T-cell (primary cell): ENCODE measurements at regions not wholly inside any gene's neighbourhood (a gene's known extent, or its start where the extent isn't known, plus 50 kb on each side); places are given as distances from the start of the nearest gene placed in this dataset.

Source experiments
- ATAC-seq, 4 experiments: fragments of 200-7000 bp in 3 of 4; fragments of 150-1000 bp in 1 of 4; cut with Tn5 transposase; replicated peaks in 1 of 4; 1 replicate in 3 of 4; 2 replicates in 1 of 4; pipeline ENCODE4 v1.10.0; 2021; ENCODE audit warnings: moderate library complexity in 3 of 4, mild to moderate bottlenecking in 2 of 4, moderate number of reproducible peaks in 1 of 4
- CTCF ChIA-PET, 2 donors: fragments of 300-600 bp; sonication (Branson Sonifier 250); formaldehyde crosslinking; loops; one replicate each; lab custom pipeline; 2022; ENCODE audit warnings: antibody characterized with exemption in 2 of 2; lab: Charles Lee
- POLR2A ChIA-PET, 2 donors: fragments of 300-600 bp; sonication (Branson Sonifier 250); formaldehyde crosslinking; loops; one replicate each; lab custom pipeline; 2022; ENCODE audit warnings: antibody characterized with exemption in 2 of 2; lab: Charles Lee
- DNase-seq, 35 experiments: peaks; one replicate each; pipeline versions ENCODE4 v3.0.0 to v3.0.0-alpha.2; 2013 to 2023
- H3K27ac ChIP-seq: one replicate; pipeline ENCODE4 v1.5.1; 2013; ENCODE audit warnings: low read length
- H3K27me3 ChIP-seq, 2 experiments: replicated peaks in 1 of 2; 1 replicate in 1 of 2; 2 replicates in 1 of 2; pipeline versions ENCODE4 v1.6.1 to v1.7.0; 2013; ENCODE audit warnings: low read length in 1 of 2, mixed read lengths in 1 of 2; ENCODE audit not compliant: control insufficient read depth in 2 of 2, insufficient read depth in 2 of 2; ENCODE audit errors: extremely low read depth in 1 of 2
- H3K36me3 ChIP-seq, 2 donors: 1 replicate in 1 of 2; 2 replicates in 1 of 2; pipeline versions ENCODE4 v1.6.1 to v1.7.0; 2013; ENCODE audit warnings: low read length in 1 of 2; ENCODE audit not compliant: control insufficient read depth in 2 of 2, insufficient read depth in 1 of 2; ENCODE audit errors: extremely low read depth in 1 of 2
- H3K4me1 ChIP-seq, 2 experiments: 1 replicate in 1 of 2; 2 replicates in 1 of 2; pipeline versions ENCODE4 v1.6.1 to v1.7.0; 2013; ENCODE audit warnings: low read length in 2 of 2, mixed read lengths in 1 of 2; ENCODE audit not compliant: insufficient read depth in 2 of 2, control insufficient read depth in 1 of 2; ENCODE audit errors: extremely low read depth in 1 of 2
- H3K4me3 ChIP-seq, 2 donors: 1 replicate in 1 of 2; 2 replicates in 1 of 2; pipeline versions ENCODE4 v1.5.1 to v1.7.0; 2013; ENCODE audit warnings: mild to moderate bottlenecking in 2 of 2, low read length in 1 of 2, moderate library complexity in 1 of 2; ENCODE audit not compliant: control insufficient read depth in 1 of 2; ENCODE audit errors: extremely low read depth in 1 of 2
- H3K9me3 ChIP-seq: 2 replicates; pipeline ENCODE4 v1.7.0; 2013
- H3K27ac Mint-ChIP-seq, 2 donors: one replicate each; pipeline ENCODE4 v1.8.0; 2020 to 2021; ENCODE audit warnings: mild to moderate bottlenecking in 2 of 2, mixed read lengths in 2 of 2
- H3K27me3 Mint-ChIP-seq, 2 donors: one replicate each; pipeline ENCODE4 v1.8.0; 2021 to 2022; ENCODE audit warnings: mixed read lengths in 2 of 2
- H3K36me3 Mint-ChIP-seq: one replicate; pipeline ENCODE4 v1.8.0; 2021; ENCODE audit warnings: mixed read lengths
- H3K4me1 Mint-ChIP-seq, 3 donors: one replicate each; pipeline ENCODE4 v1.8.0; 2020 to 2022; ENCODE audit warnings: mixed read lengths in 3 of 3, mild to moderate bottlenecking in 1 of 3
- H3K4me3 Mint-ChIP-seq, 3 donors: one replicate each; pipeline ENCODE4 v1.8.0; 2020 to 2022; ENCODE audit warnings: mild to moderate bottlenecking in 3 of 3, mixed read lengths in 3 of 3, moderate library complexity in 3 of 3
- H3K9me3 Mint-ChIP-seq, 3 donors: one replicate each; pipeline ENCODE4 v1.8.0; 2020 to 2022; ENCODE audit warnings: mixed read lengths in 3 of 3
- WGBS: methylation state at CpG from one replicate; pipeline ENCODE4 v1.1.5; 2013; ENCODE audit warnings: missing lambda C conversion rate; ENCODE audit not compliant: insufficient coverage; 5-methylcytosine and 5-hydroxymethylcytosine counted together

DNA sequence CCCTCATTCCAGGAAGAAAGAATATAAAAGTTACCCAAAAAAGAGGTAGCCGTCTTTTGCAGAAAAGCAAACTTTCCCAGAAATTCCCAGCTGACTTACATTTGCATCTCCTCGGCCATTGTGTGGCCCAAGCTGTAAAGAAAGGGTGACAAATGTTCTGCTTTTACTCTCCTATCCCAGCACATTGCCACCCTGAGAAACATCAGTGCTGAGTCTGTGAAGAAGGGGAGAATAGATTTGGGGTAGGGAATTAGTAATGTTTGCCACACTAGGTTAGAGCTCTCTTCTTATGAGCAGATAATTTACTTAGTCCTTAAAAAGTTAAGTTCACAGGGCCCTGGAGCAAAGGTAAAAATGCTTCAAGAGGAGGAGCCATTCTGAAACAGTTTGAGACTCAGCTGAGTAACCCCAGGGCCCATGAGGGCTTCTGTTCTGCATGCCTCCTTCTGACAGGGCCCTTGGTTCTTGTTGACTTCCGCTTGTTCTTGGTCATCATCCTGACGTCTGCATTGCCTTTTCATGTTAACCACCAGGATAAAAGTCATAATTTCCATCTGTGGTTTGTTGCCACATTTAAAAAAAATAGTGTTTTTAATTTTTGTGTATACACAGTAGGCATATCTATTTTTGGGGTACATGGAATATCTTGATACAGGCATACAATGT lies 550.7 kb downstream of the RNF144A start:
- no CpG with 5 or more reads among the region's 4 CpGs for WGBS
- no peaks in the 10 kb centered on the region for H3K9me3 ChIP-seq
- CTCF ChIA-PET: interaction anchor here (0.6 to 1.0 kb wide), 3 partner anchors 10 to 204 kb away, joined by 3 to 4 read pairs (median 4); no protein-coding TSS in a partner anchor
- Mint-ChIP-seq H3K9me3 (no peaks in the 10 kb centered on the region), H3K4me1 (peaks cover 29 to 37% (median 35%) of the 10 kb centered on the region in 3 donors), H3K27ac (peak overlapping the region; percentile 68 to 74), H3K27me3 (no peaks in the 10 kb centered on the region), H3K36me3 (no peaks in the 10 kb centered on the region), H3K4me3 (peak overlapping the region in 1 of 3 donors; percentile 8)
- H3K4me3 ChIP-seq: no peak overlapping the region
- peaks cover 6 to 20% of the 10 kb centered on the region in 2 experiments for H3K4me1 ChIP-seq
- peak; percentile 70 to 98 (median 80) for ATAC-seq
- H3K27ac ChIP-seq: peak overlapping the region; percentile 38
- DNase-seq: peak in 32 of 35 experiments; percentile 14 to 76 (median 35)
- POLR2A ChIA-PET: no interaction called here
- H3K27me3 ChIP-seq: no peaks in the 10 kb centered on the region
- H3K36me3 ChIP-seq: no peaks in the 10 kb centered on the region

DNA sequence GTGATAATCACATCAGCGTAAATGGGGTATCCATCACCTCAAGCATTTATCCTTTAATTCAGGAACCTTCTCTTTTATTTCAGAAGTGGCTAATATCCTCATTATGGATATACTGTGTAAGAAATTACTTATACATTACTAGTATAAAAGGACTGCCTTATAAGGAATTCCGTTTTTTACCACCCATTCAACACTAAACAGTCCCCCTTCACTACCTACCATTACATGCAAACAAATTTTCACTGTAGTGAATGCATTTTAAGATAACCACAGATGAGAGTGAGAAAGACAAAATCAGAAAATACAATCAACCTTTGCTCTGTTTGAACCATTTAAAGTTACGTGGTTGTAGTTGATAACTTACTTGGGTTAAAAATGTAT lies 551.2 kb downstream of the RNF144A start:
- H3K27me3 ChIP-seq: no peaks in the 10 kb centered on the region
- no CpG with 5 or more reads among the region's 3 CpGs for WGBS
- H3K4me3 ChIP-seq: no peak overlapping the region
- H3K36me3 ChIP-seq: no peaks in the 10 kb centered on the region
- Mint-ChIP-seq H3K36me3 (no peaks in the 10 kb centered on the region), H3K27me3 (no peaks in the 10 kb centered on the region), H3K27ac (peak overlapping the region; percentile 26 to 74), H3K4me1 (peaks cover 32 to 40% (median 39%) of the 10 kb centered on the region in 3 donors), H3K4me3 (peak overlapping the region in 1 of 3 donors; percentile 8), H3K9me3 (no peaks in the 10 kb centered on the region)
- CTCF ChIA-PET: interaction anchor here in 1 of 2 donors (0.9 kb wide), 1 partner anchor 203 kb away, joined by 3 read pairs; no protein-coding TSS in a partner anchor
- no peak overlapping the region for H3K27ac ChIP-seq
- ATAC-seq (no peak), DNase-seq (no peak)
- no peaks in the 10 kb centered on the region for H3K9me3 ChIP-seq
- H3K4me1 ChIP-seq: peaks cover 6 to 20% of the 10 kb centered on the region in 2 experiments
- POLR2A ChIA-PET: no interaction called here

DNA sequence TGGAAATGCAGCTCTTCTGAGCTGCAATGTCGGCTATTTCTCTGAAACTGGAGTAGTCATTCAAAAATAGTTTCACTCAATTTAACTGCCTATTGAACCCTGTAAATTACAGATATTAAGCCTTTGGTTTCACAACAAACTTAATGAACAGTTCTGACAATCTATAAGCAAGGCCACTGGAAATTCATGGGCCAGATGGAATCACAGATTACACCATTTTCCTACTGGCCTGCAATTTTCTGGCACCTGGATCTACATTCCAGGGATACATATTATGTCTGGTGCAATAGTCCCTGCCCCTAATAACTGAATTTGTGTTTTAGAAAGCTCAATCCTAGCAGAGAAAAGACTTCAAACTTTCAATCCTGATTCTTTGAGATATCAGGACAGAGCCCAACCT lies 551.7 kb downstream of the RNF144A start:
- ChIA-PET POLR2A (interaction anchor here in 1 of 2 donors (0.6 kb wide), 1 partner anchor 277 kb away, joined by 4 read pairs; no protein-coding TSS in a partner anchor), CTCF (interaction anchor here in 1 of 2 donors (0.6 to 0.9 kb wide), 3 partner anchors 14 to 203 kb away, joined by 3 read pairs; no protein-coding TSS in a partner anchor)
- H3K9me3 ChIP-seq: no peaks in the 10 kb centered on the region
- H3K27me3 ChIP-seq: no peaks in the 10 kb centered on the region
- H3K27ac ChIP-seq: no peak overlapping the region
- 80% methylated on average over 1 of the region's 1 CpG for WGBS
- H3K9me3 Mint-ChIP-seq: no peaks in the 10 kb centered on the region
- no peak for DNase-seq
- no peaks in the 10 kb centered on the region for H3K27me3 Mint-ChIP-seq
- H3K36me3 Mint-ChIP-seq: no peaks in the 10 kb centered on the region
- H3K4me3 ChIP-seq: no peak overlapping the region
- H3K4me1 ChIP-seq: peaks cover 6 to 20% of the 10 kb centered on the region in 2 experiments
- no peaks in the 10 kb centered on the region for H3K36me3 ChIP-seq
- H3K4me3 Mint-ChIP-seq: peak overlapping the region in 1 of 3 donors; percentile 1
- ATAC-seq: no peak
- H3K27ac Mint-ChIP-seq: peak overlapping the region in 1 of 2 donors; percentile 45
- peaks cover 32 to 40% (median 39%) of the 10 kb centered on the region in 3 donors for H3K4me1 Mint-ChIP-seq

DNA sequence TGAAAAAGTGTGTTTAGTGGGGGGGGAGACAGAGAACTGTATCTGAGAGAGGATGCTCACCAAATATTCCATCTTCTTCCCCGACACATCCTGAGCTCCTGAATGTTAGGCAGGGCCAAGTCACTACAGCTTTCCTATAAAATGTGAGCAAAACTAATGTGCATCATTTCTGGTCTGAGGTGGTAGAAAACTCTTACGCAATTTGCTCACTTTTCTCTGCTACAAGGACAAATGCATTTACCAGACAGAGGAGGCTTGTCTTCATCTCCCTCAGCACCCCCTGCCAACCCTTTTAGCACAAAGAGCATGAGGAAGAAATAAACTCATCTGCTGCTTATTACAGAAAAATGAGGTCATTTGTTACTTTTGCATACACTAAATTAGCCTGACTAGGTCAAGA lies 554.0 kb downstream of the RNF144A start:
- ChIA-PET POLR2A (interaction anchor here in 1 of 2 donors (0.6 kb wide), 1 partner anchor 1030 kb away, joined by 3 read pairs; no protein-coding TSS in a partner anchor), CTCF (no interaction called here)
- Histone ChIP-seq H3K27ac (no peak overlapping the region), H3K4me3 (no peak overlapping the region), H3K9me3 (no peaks in the 10 kb centered on the region), H3K4me1 (peaks cover 6 to 20% of the 10 kb centered on the region in 2 experiments), H3K36me3 (no peaks in the 10 kb centered on the region), H3K27me3 (no peaks in the 10 kb centered on the region)
- peaks cover 36 to 42% (median 40%) of the 10 kb centered on the region in 3 donors for H3K4me1 Mint-ChIP-seq
- WGBS: no CpG with 5 or more reads among the region's 2 CpGs
- no peaks in the 10 kb centered on the region for H3K36me3 Mint-ChIP-seq
- no peaks in the 10 kb centered on the region for H3K9me3 Mint-ChIP-seq
- no peak overlapping the region for H3K4me3 Mint-ChIP-seq
- no peak for DNase-seq
- ATAC-seq: no peak
- no peaks in the 10 kb centered on the region for H3K27me3 Mint-ChIP-seq
- H3K27ac Mint-ChIP-seq: peak overlapping the region in 1 of 2 donors; percentile 36

DNA sequence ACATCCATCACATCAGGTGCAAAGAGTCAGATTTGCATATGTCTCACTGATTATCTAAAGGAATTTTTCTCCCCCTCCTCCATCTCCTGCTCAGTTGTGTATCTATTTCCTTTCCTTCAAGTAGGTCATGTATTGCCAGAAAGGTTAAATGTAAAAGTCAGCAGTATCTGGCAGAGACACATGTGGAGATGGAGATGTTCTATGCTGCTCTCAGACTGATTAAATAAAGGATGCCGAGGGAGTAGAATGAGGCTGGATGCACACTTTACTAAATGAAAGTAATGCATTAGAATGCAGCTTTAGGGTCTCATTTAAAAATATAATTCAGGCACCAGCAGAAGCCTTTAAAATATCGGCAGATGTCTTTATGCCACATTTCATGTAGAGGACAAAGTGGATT lies 555.3 kb downstream of the RNF144A start:
- peaks cover 43 to 51% (median 44%) of the 10 kb centered on the region in 3 donors for H3K4me1 Mint-ChIP-seq
- ChIA-PET POLR2A (no interaction called here), CTCF (interaction anchor here in 1 of 2 donors (1.1 kb wide), 1 partner anchor 47 kb away, joined by 4 read pairs; no protein-coding TSS in a partner anchor)
- 71% methylated on average over 1 of the region's 2 CpGs for WGBS
- Histone ChIP-seq H3K9me3 (no peaks in the 10 kb centered on the region), H3K27ac (no peak overlapping the region), H3K27me3 (no peaks in the 10 kb centered on the region), H3K4me1 (peaks cover 5 to 20% of the 10 kb centered on the region in 2 experiments), H3K36me3 (no peaks in the 10 kb centered on the region), H3K4me3 (no peak overlapping the region)
- no peaks in the 10 kb centered on the region for H3K27me3 Mint-ChIP-seq
- no peaks in the 10 kb centered on the region for H3K36me3 Mint-ChIP-seq
- DNase-seq (no peak), ATAC-seq (no peak)
- H3K9me3 Mint-ChIP-seq: no peaks in the 10 kb centered on the region
- H3K4me3 Mint-ChIP-seq: no peak overlapping the region
- no peak overlapping the region for H3K27ac Mint-ChIP-seq

- no peak for ATAC-seq
- Histone ChIP-seq H3K4me3 (no peak overlapping the region), H3K4me1 (peaks cover 0 to 20% of the 10 kb centered on the region in 2 experiments), H3K27me3 (no peaks in the 10 kb centered on the region), H3K27ac (no peak overlapping the region), H3K9me3 (no peaks in the 10 kb centered on the region), H3K36me3 (no peaks in the 10 kb centered on the region)
- Mint-ChIP-seq H3K27me3 (no peaks in the 10 kb centered on the region), H3K4me1 (peaks cover 37 to 44% (median 40%) of the 10 kb centered on the region in 3 donors), H3K36me3 (no peaks in the 10 kb centered on the region), H3K9me3 (no peaks in the 10 kb centered on the region), H3K4me3 (no peak overlapping the region), H3K27ac (no peak overlapping the region)
- no CpG with 5 or more reads among the region's 7 CpGs for WGBS
- ChIA-PET CTCF (interaction anchor here in 1 of 2 donors (1.1 kb wide), 1 partner anchor 47 kb away, joined by 4 read pairs; no protein-coding TSS in a partner anchor), POLR2A (no interaction called here)
- no peak for DNase-seq
Observed at GRCh38 chr2:7473135-7473771, 556.0 kb downstream of the RNF144A start.
